ENCODE measurements at regions not wholly inside any gene's neighbourhood (a gene's known extent, or its start where the extent isn't known, plus 50 kb on each side); places are given as distances from the start of the nearest gene placed in this dataset.

- DNase-seq: no peak
Observed at GRCh38 chr2:128438586-128438985, 119.9 kb upstream of the HS6ST1 start.

- no peak for DNase-seq
Observed at GRCh38 chr2:128439031-128439790, 120.5 kb upstream of the HS6ST1 start.

GRCh38 chr2:128439791-128440665, 121.4 kb upstream of the HS6ST1 start:
- no peak for DNase-seq

- DNase-seq: no peak
Observed at GRCh38 chr2:128440666-128441340, 122.1 kb upstream of the HS6ST1 start.

- no peak for DNase-seq
Observed at GRCh38 chr2:128441341-128442052, 122.8 kb upstream of the HS6ST1 start.

- DNase-seq: no peak
Observed at GRCh38 chr2:128442053-128442751, 123.5 kb upstream of the HS6ST1 start.

GRCh38 chr2:128442891-128443302, 124.2 kb upstream of the HS6ST1 start:
- no peak for DNase-seq

GRCh38 chr2:128444121-128444771, 125.6 kb upstream of the HS6ST1 start:
- no peak for DNase-seq

- DNase-seq: no peak
Observed at GRCh38 chr2:128444816-128445522, 126.3 kb upstream of the HS6ST1 start.

- no peak for DNase-seq
Observed at GRCh38 chr2:128445523-128445900, 126.8 kb upstream of the HS6ST1 start.

GRCh38 chr2:128446049-128446873, 127.6 kb upstream of the HS6ST1 start:
- DNase-seq: no peak

GRCh38 chr2:128446874-128447537, 128.3 kb upstream of the HS6ST1 start:
- no peak for DNase-seq

- no peak for DNase-seq
Observed at GRCh38 chr2:128447538-128447995, 128.9 kb upstream of the HS6ST1 start.

GRCh38 chr2:128448331-128449225, 129.9 kb upstream of the HS6ST1 start:
- DNase-seq: no peak

- DNase-seq: no peak
Observed at GRCh38 chr2:128449226-128450061, 130.8 kb upstream of the HS6ST1 start.

- no peak for DNase-seq
Observed at GRCh38 chr2:128450211-128451024, 131.8 kb upstream of the HS6ST1 start.

All from T-helper 2 cell (primary cell).